Neutrophil (primary cell): ENCODE measurements at regions not wholly inside any gene's neighbourhood (a gene's known extent, or its start where the extent isn't known, plus 50 kb on each side); places are given as distances from the start of the nearest gene placed in this dataset.
"Not testable (repeated sequence)": the region's sequence is repeated elsewhere in the genome, so short reads cannot be mapped to it uniquely, and the experiment has no call there.

Experiments
- H3K27ac ChIP-seq: fragments of 200-600 bp; sonication (generic); 2 replicates; pipeline ENCODE4 v1.5.1; 2016; ENCODE audit warnings: mild to moderate bottlenecking, moderate library complexity
- H3K27me3 ChIP-seq: fragments of 200-600 bp; sonication (generic); 2 replicates; pipeline ENCODE4 v1.6.0; 2016; ENCODE audit warnings: mild to moderate bottlenecking
- H3K36me3 ChIP-seq: fragments of 200-600 bp; sonication (generic); 2 replicates; pipeline ENCODE4 v1.5.1; 2017
- H3K4me1 ChIP-seq, 2 experiments: fragments of 200-600 bp in 1 of 2; sonication (generic) in 1 of 2; 1 replicate in 1 of 2; 2 replicates in 1 of 2; pipeline versions ENCODE4 v1.5.1 to v1.6.1; 2013 to 2016; ENCODE audit warnings: low read depth in 1 of 2, low read length in 1 of 2, mild to moderate bottlenecking in 1 of 2, moderate library complexity in 1 of 2; ENCODE audit not compliant: control insufficient read depth in 1 of 2, insufficient read depth in 1 of 2
- H3K4me3 ChIP-seq, 2 experiments: fragments of 200-600 bp in 1 of 2; sonication (generic) in 1 of 2; 1 replicate in 1 of 2; 2 replicates in 1 of 2; pipeline ENCODE4 v1.5.1; 2013 to 2016; ENCODE audit warnings: low read depth in 1 of 2, low read length in 1 of 2, mild to moderate bottlenecking in 1 of 2, moderate library complexity in 1 of 2
- H3K9me3 ChIP-seq: fragments of 200-600 bp; sonication (generic); 2 replicates; pipeline ENCODE4 v1.5.1; 2016
- CTCF ChIP-seq: fragments of 200-600 bp; sonication (generic); IDR thresholded peaks from 2 replicates; pipeline ENCODE4 v1.5.1; 2016; ENCODE audit warnings: antibody characterized with exemption

DNA sequence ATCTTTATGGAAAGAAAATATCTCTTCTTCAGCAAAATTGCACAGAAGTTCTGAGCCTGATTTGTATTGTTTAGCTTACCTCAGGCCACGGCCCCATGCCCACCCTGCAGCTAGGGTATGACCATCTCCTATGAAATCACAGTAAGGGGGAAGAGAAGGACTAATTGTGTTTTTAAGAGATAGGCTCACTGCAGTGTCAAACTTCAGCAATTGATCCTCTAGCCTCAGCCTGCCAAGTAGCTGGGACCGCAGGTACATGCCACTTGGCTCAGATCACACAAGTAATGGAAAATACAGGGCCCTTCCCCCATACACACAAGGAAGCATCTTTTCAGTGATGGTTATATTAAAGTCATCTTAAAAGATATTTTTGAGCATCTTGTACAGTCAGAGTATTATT is 60.0 kb downstream of the DMAC1 start:
- H3K27ac ChIP-seq = no peak overlapping the region
- no peak overlapping the region for H3K4me3 ChIP-seq
- H3K4me1 ChIP-seq = no peaks in the 10 kb centered on the region
- TF ChIP-seq CTCF = no peak
- H3K9me3 ChIP-seq = no peaks in the 10 kb centered on the region
- H3K36me3 ChIP-seq = no peaks in the 10 kb centered on the region
- H3K27me3 ChIP-seq = no peaks in the 10 kb centered on the region

DNA sequence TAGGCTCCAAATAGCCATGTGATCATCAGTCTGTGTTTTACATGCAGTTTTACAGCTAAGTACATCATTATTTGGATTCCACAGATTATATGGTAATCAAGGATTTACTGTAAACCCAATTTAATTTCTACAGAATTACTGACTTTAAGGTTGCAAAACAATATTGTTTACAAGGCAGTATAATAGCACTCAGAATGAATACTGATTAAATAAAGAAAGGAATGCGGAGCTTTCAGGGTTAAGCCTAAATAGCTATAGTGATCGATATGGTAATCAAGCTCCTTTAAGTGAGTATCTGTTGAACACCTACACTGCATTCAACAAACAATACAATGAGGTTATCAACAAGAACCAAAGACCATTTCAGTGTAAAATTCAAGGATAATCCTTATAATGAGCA is 64.3 kb downstream of the DMAC1 start:
- H3K36me3 ChIP-seq = no peaks in the 10 kb centered on the region
- no peaks in the 10 kb centered on the region for H3K4me1 ChIP-seq
- TF ChIP-seq CTCF = no peak
- H3K9me3 ChIP-seq = no peaks in the 10 kb centered on the region
- no peaks in the 10 kb centered on the region for H3K27me3 ChIP-seq
- no peak overlapping the region for H3K27ac ChIP-seq
- H3K4me3 ChIP-seq = no peak overlapping the region

GRCh38 chr9:7730164-7730445 is 69.5 kb downstream of the DMAC1 start:
- TF ChIP-seq CTCF = no peak
- Histone ChIP-seq H3K4me3 (no peak overlapping the region), H3K9me3 (no peaks in the 10 kb centered on the region), H3K36me3 (no peaks in the 10 kb centered on the region), H3K27ac (no peak overlapping the region), H3K27me3 (no peaks in the 10 kb centered on the region), H3K4me1 (no peaks in the 10 kb centered on the region)

- no peaks in the 10 kb centered on the region for H3K36me3 ChIP-seq
- H3K4me1 ChIP-seq = no peaks in the 10 kb centered on the region
- H3K27me3 ChIP-seq = no peaks in the 10 kb centered on the region
- TF ChIP-seq CTCF = no peak
- no peak overlapping the region for H3K4me3 ChIP-seq
- no peaks in the 10 kb centered on the region for H3K9me3 ChIP-seq
- no peak overlapping the region for H3K27ac ChIP-seq
Observed at GRCh38 chr9:7729371-7730163, 70.0 kb downstream of the DMAC1 start.

GRCh38 chr9:7721291-7721690 is 78.3 kb downstream of the DMAC1 start:
- no peaks in the 10 kb centered on the region for H3K36me3 ChIP-seq
- H3K4me1 ChIP-seq = no peaks in the 10 kb centered on the region
- no peak for TF ChIP-seq CTCF
- H3K4me3 ChIP-seq = no peak overlapping the region
- H3K27ac ChIP-seq = no peak overlapping the region
- no peaks in the 10 kb centered on the region for H3K27me3 ChIP-seq
- H3K9me3 ChIP-seq = no peaks in the 10 kb centered on the region

DNA sequence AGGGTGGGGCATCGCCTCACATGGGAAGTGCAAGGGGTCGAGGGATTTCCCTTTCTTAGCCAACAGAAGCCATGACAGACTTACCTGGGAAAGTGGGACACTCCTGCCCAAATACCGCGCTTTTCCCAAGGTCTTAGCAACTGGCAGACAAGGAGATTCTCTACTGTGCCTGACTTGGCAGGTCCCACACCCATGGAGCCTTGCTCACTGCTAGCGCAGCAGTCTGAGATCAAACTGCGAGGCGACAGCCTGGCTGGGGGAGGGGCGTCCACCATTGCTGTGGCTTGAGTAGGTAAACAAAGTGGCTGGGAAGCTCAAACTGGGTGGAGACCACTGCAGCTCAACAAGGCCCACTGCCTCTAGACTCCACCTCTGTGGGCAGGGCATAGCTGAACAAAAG is 86.5 kb downstream of the DMAC1 start:
- not testable (repeated sequence) for H3K4me3 ChIP-seq, H3K4me1 ChIP-seq, H3K27me3 ChIP-seq, H3K36me3 ChIP-seq, H3K9me3 ChIP-seq, H3K27ac ChIP-seq
